ENCODE measurements at regions not wholly inside any gene's neighbourhood (a gene's known extent, or its start where the extent isn't known, plus 50 kb on each side); places are given as distances from the start of the nearest gene placed in this dataset.

DNA sequence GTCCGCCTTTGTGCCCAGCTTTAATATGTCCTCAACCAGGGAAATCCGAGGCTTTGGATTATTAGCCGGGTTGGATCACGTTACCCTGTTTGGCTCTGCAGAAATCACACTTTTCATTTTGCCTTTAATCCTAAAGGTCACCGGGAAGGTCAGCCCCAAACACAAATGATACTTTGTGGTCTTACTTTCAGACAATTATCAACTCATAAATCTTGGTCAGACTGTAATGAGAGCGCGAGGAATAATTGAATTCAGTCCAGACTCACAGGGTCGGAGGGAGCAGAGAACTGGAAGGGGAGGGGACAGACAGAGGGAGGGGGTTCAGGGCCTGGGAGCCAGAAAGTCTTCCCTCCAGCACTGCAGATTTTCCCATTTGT is 91.7 kb upstream of the NFIA start:
- H3K36me3 Mint-ChIP-seq (ENCODE audit: low read depth): no peaks in the 10 kb centered on the region
- no peaks in the 10 kb centered on the region for H3K9me3 Mint-ChIP-seq
- H3K4me1 Mint-ChIP-seq: peaks cover 32% of the 10 kb centered on the region
- TF ChIP-seq, protein P1, sequence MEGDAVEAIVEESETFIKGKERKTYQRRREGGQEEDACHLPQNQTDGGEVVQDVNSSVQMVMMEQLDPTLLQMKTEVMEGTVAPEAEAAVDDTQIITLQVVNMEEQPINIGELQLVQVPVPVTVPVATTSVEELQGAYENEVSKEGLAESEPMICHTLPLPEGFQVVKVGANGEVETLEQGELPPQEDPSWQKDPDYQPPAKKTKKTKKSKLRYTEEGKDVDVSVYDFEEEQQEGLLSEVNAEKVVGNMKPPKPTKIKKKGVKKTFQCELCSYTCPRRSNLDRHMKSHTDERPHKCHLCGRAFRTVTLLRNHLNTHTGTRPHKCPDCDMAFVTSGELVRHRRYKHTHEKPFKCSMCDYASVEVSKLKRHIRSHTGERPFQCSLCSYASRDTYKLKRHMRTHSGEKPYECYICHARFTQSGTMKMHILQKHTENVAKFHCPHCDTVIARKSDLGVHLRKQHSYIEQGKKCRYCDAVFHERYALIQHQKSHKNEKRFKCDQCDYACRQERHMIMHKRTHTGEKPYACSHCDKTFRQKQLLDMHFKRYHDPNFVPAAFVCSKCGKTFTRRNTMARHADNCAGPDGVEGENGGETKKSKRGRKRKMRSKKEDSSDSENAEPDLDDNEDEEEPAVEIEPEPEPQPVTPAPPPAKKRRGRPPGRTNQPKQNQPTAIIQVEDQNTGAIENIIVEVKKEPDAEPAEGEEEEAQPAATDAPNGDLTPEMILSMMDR (conservative IDR thresholded peaks at IDR 0.05): no peak
- no peak for DNase-seq (ENCODE audit: low read depth, low spot score)
- no peak overlapping the region for H3K27ac Mint-ChIP-seq (ENCODE audit: unreplicated experiment)
- H3K27me3 Mint-ChIP-seq (ENCODE audit: low read depth): no peaks in the 10 kb centered on the region
- H3K4me3 Mint-ChIP-seq: no peak overlapping the region

DNA sequence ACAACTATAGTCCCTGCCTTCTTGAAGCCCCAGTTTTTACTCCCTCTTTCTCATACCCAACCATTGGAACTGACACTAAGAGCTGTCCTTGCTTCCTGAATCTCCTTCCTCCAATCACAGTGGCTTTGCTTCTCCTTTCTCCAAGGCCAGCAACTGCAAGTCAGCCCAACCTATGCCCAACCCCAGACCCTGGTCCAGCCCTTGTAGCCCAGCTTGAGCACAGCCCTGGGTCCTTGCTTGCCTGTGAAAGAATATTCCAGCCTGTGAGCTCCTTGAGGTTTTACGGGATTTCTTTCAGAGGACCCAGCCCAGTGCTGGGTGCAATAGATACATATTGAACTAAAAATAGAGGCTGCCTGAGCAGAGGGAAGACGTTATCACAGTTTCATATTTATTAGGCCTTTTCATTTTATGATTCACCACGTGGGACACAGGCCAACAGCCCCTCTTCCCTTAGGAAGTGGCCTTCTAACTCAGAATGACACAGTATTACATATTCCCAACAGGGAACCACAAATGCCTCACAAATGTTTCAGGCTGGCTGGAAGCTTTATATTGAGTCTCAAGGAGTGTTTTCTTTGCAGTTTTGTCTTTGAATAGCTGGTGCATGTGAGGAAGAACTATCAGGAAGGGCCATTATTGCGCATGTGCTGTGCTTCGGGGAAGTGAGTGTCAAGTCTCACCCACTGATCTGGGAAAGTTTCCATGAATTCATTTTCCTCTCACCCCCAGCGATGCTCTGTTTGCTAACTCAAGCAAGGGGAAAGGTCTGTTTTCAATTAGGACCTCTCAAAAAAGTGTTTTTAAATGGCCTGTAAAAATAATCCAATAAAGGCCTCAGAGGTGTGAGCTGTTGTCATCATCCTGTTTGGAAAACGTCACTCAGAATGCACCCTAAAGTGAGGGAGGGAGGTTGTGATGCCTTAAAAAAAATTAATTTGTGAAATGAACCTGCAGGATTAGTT is 92.3 kb upstream of the NFIA start:
- Mint-ChIP-seq H3K27me3 (ENCODE audit: low read depth) (no peaks in the 10 kb centered on the region), H3K27ac (ENCODE audit: unreplicated experiment) (peak overlapping the region; percentile 78), H3K4me3 (no peak overlapping the region), H3K9me3 (no peaks in the 10 kb centered on the region), H3K4me1 (peaks cover 32% of the 10 kb centered on the region), H3K36me3 (ENCODE audit: low read depth) (no peaks in the 10 kb centered on the region)
- TF ChIP-seq, protein P1 (conservative IDR thresholded peaks at IDR 0.05): no peak
- no peak for DNase-seq (ENCODE audit: low read depth, low spot score)

GRCh38 chr1:60988891-60989290 is 93.5 kb upstream of the NFIA start:
- Mint-ChIP-seq H3K27me3 (ENCODE audit: low read depth) (no peaks in the 10 kb centered on the region), H3K36me3 (ENCODE audit: low read depth) (no peaks in the 10 kb centered on the region), H3K4me3 (no peak overlapping the region), H3K4me1 (peaks cover 32% of the 10 kb centered on the region), H3K9me3 (no peaks in the 10 kb centered on the region), H3K27ac (ENCODE audit: unreplicated experiment) (no peak overlapping the region)
- DNase-seq (ENCODE audit: low read depth, low spot score): no peak
- TF ChIP-seq, protein P1 (conservative IDR thresholded peaks at IDR 0.05): no peak

- Mint-ChIP-seq H3K9me3 (no peaks in the 10 kb centered on the region), H3K4me1 (peaks cover 32% of the 10 kb centered on the region), H3K27ac (ENCODE audit: unreplicated experiment) (no peak overlapping the region), H3K4me3 (no peak overlapping the region), H3K27me3 (ENCODE audit: low read depth) (no peaks in the 10 kb centered on the region), H3K36me3 (ENCODE audit: low read depth) (no peaks in the 10 kb centered on the region)
- TF ChIP-seq, protein P1 (conservative IDR thresholded peaks at IDR 0.05): no peak
- no peak for DNase-seq (ENCODE audit: low read depth, low spot score)
Measured at GRCh38 chr1:60987904-60988303, 94.5 kb upstream of the NFIA start.

DNA sequence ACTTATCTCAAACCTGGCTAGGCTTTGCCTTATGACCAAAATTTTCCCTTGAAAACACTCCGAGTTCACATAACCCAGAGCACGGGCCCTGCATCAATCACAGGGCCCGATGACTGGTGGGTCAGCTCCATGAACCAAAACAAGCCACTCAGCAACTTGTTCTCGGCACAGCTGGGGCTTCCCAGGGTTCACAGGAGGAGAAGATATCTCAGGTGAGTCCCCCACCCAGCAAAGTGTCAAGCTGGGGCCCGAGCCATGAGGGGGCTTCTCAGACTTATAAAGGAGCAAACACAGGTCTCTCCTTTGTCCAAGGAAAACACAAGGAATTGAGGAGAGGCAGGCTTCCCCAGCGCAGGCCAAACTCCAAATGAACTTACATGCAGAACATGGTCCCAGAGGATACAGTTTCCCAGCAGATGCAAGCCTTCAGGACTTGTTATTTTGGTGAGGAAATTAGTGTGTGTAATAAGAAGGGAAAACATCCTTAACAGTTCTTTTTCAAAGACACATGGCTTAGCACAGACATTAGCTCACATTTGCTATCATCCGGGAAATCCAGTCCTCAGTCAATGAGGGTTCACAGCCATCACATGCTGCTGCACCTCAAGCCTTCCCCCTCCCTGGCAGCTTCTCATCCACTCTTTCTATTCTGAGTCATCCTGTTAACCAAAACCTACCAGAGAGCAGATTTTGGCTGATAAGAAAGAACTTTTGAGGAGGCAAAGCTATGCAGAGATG is 98.1 kb upstream of the NFIA start:
- H3K9me3 Mint-ChIP-seq: no peaks in the 10 kb centered on the region
- no peak overlapping the region for H3K4me3 Mint-ChIP-seq
- H3K27me3 Mint-ChIP-seq (ENCODE audit: low read depth): no peaks in the 10 kb centered on the region
- no peaks in the 10 kb centered on the region for H3K36me3 Mint-ChIP-seq (ENCODE audit: low read depth)
- no peak overlapping the region for H3K27ac Mint-ChIP-seq (ENCODE audit: unreplicated experiment)
- DNase-seq (ENCODE audit: low read depth, low spot score): no peak
- TF ChIP-seq, protein P1 (conservative IDR thresholded peaks at IDR 0.05): no peak
- H3K4me1 Mint-ChIP-seq: peaks cover 5% of the 10 kb centered on the region
